Esophagus squamous epithelium (tissue), 5 donors: ENCODE measurements at regions not wholly inside any gene's neighbourhood (a gene's known extent, or its start where the extent isn't known, plus 50 kb on each side); places are given as distances from the start of the nearest gene placed in this dataset.
A peak's percentile ranks its signal among the peaks of the same experiment; 100 is the strongest.

Source experiments
- DNase-seq: peaks from one replicate; lab custom pipeline; 2025; lab: John Stamatoyannopoulos, UW
- H3K27ac ChIP-seq, 4 donors: fragments of 200-600 bp; sonication (generic); one replicate each; pipeline ENCODE4 v1.5.1; 2016 to 2019; ENCODE audit warnings: mild to moderate bottlenecking in 1 of 4
- H3K27me3 ChIP-seq, 4 donors: fragments of 200-600 bp; sonication (generic); 1 replicate in 3 of 4; 2 replicates in 1 of 4; pipeline versions ENCODE4 v1.5.1 to v1.6.0; 2017 to 2021; ENCODE audit warnings: antibody characterized with exemption in 1 of 4
- H3K36me3 ChIP-seq, 3 donors: fragments of 200-600 bp; sonication (generic); one replicate each; pipeline ENCODE4 v1.5.1; 2016 to 2019
- H3K4me1 ChIP-seq, 3 donors: fragments of 200-600 bp; sonication (generic); one replicate each; pipeline ENCODE4 v1.5.1; 2017 to 2019
- H3K4me3 ChIP-seq, 4 donors: fragments of 200-600 bp; sonication (generic); 1 replicate in 3 of 4; 2 replicates in 1 of 4; pipeline ENCODE4 v1.5.1; 2016 to 2019; ENCODE audit warnings: mild to moderate bottlenecking in 2 of 4, moderate library complexity in 1 of 4
- H3K9me3 ChIP-seq, 3 donors: fragments of 200-600 bp; sonication (generic); one replicate each; pipeline ENCODE4 v1.5.1; 2016 to 2019
- CTCF ChIP-seq, 6 experiments: fragments of 450-650 bp in 4 of 6; fragments of 200-600 bp in 2 of 6; sonication (generic) in 2 of 6; IDR thresholded peaks; one replicate each; pipeline ENCODE4 v1.5.1; 2016 to 2019; ENCODE audit warnings: antibody characterized with exemption in 6 of 6, mild to moderate bottlenecking in 4 of 6, moderate library complexity in 4 of 6
- POLR2A ChIP-seq, 4 donors: fragments of 450-650 bp; IDR thresholded peaks; one replicate each; pipeline ENCODE4 v1.6.1; 2017; ENCODE audit warnings: antibody characterized with exemption in 4 of 4, mild to moderate bottlenecking in 4 of 4, moderate library complexity in 3 of 4
- WGBS, 2 donors: methylation state at CpG; one replicate each; pipeline ENCODE4 v1.1.5; 2018; 5-methylcytosine and 5-hydroxymethylcytosine counted together
- intact Hi-C: fragments of 100-400 bp; cut with DNase I; formaldehyde crosslinking; loops from one replicate; pipeline ENCODE4 v1.15.0; 2022
- donor health status: DM: yes; HTN: yes; CAD: no.

GRCh38 chr15:60125334-60125733 is 121.2 kb downstream of the FOXB1 start:
- Histone ChIP-seq H3K4me3 (no peak overlapping the region), H3K4me1 (peaks cover 0 to 19% (median 3%) of the 10 kb centered on the region in 3 donors), H3K27me3 (peaks cover 0 to 10% (median 0%) of the 10 kb centered on the region in 4 donors), H3K27ac (no peak overlapping the region), H3K9me3 (no peaks in the 10 kb centered on the region), H3K36me3 (no peaks in the 10 kb centered on the region)
- no peak for DNase-seq
- intact Hi-C loops = no loop called here
- WGBS, 2 donors = 60 to 68% methylated on average over 7 of the region's 7 CpGs
- TF ChIP-seq POLR2A (IDR thresholded peaks at IDR 0.05) (no peak), CTCF (IDR thresholded peaks at IDR 0.05) (no peak)

- H3K4me1 ChIP-seq = peaks cover 0 to 19% (median 3%) of the 10 kb centered on the region in 3 donors
- no peak overlapping the region for H3K27ac ChIP-seq
- no peak for DNase-seq
- no peaks in the 10 kb centered on the region for H3K9me3 ChIP-seq
- TF ChIP-seq CTCF (IDR thresholded peaks at IDR 0.05) (no peak), POLR2A (IDR thresholded peaks at IDR 0.05) (no peak)
- no peak overlapping the region for H3K4me3 ChIP-seq
- H3K27me3 ChIP-seq = peaks cover 0 to 10% (median 0%) of the 10 kb centered on the region in 4 donors
- 89 to 90% methylated on average over 4 of the region's 4 CpGs for WGBS, 2 donors
- no peaks in the 10 kb centered on the region for H3K36me3 ChIP-seq
- intact Hi-C loops = no loop called here
These were observed 122.1 kb downstream of the FOXB1 start for GRCh38 chr15:60126200-60126599.

GRCh38 chr15:60126661-60127060 is 122.5 kb downstream of the FOXB1 start:
- intact Hi-C loops = no loop called here
- Histone ChIP-seq H3K36me3 (no peaks in the 10 kb centered on the region), H3K27ac (no peak overlapping the region), H3K4me3 (no peak overlapping the region), H3K4me1 (peaks cover 0 to 19% (median 3%) of the 10 kb centered on the region in 3 donors), H3K27me3 (peaks cover 0 to 10% (median 0%) of the 10 kb centered on the region in 4 donors), H3K9me3 (no peaks in the 10 kb centered on the region)
- WGBS, 2 donors = 91 to 96% methylated on average over 5 of the region's 5 CpGs
- TF ChIP-seq POLR2A (IDR thresholded peaks at IDR 0.05) (no peak), CTCF (IDR thresholded peaks at IDR 0.05) (no peak)
- DNase-seq = no peak

- no peak for TF ChIP-seq CTCF (IDR thresholded peaks at IDR 0.05)
- no peaks in the 10 kb centered on the region for H3K9me3 ChIP-seq
- peak overlapping the region; percentile 25 to 62 (median 44) for H3K4me3 ChIP-seq
- intact Hi-C loops = no loop called here
- peaks cover 0 to 19% (median 0%) of the 10 kb centered on the region in 4 donors for H3K27me3 ChIP-seq
- no peaks in the 10 kb centered on the region for H3K36me3 ChIP-seq
- peaks cover 0 to 19% (median 3%) of the 10 kb centered on the region in 3 donors for H3K4me1 ChIP-seq
- no peak for DNase-seq
- H3K27ac ChIP-seq = peak overlapping the region; percentile 9 to 78 (median 71)
- WGBS, 2 donors = 4 to 6% methylated on average over 5 of the region's 5 CpGs
These were observed 123.9 kb downstream of the FOXB1 start for GRCh38 chr15:60128000-60128376.

GRCh38 chr15:60128710-60129109 is 124.6 kb downstream of the FOXB1 start:
- 44 to 56% methylated on average over 3 to 5 of the region's 5 CpGs for WGBS, 2 donors
- TF ChIP-seq CTCF (IDR thresholded peaks at IDR 0.05) (no peak), POLR2A (IDR thresholded peaks at IDR 0.05) (no peak)
- H3K4me1 ChIP-seq = peaks cover 0 to 19% (median 3%) of the 10 kb centered on the region in 3 donors
- H3K27me3 ChIP-seq = peaks cover 0 to 22% (median 0%) of the 10 kb centered on the region in 4 donors
- intact Hi-C loops = no loop called here
- no peak overlapping the region for H3K4me3 ChIP-seq
- no peak for DNase-seq
- no peaks in the 10 kb centered on the region for H3K36me3 ChIP-seq
- H3K9me3 ChIP-seq = no peaks in the 10 kb centered on the region
- H3K27ac ChIP-seq = no peak overlapping the region
